HG02759 (cell line): ENCODE measurements at regions not wholly inside any gene's neighbourhood (a gene's known extent, or its start where the extent isn't known, plus 50 kb on each side); places are given as distances from the start of the nearest gene placed in this dataset.

ENCODE experiments used
- ATAC-seq: cut with Tn5 transposase; IDR thresholded peaks from one replicate; pipeline ENCODE4 v1.9.1; 2021; ENCODE audit warnings: mild to moderate bottlenecking, moderate library complexity; ENCODE audit not compliant: unreplicated experiment

- no peak for ATAC-seq
Observed at GRCh38 chr7:131117439-131117838, 210.2 kb upstream of the MKLN1 start.

- no peak for ATAC-seq
Observed at GRCh38 chr7:131119381-131119780, 208.3 kb upstream of the MKLN1 start.

- ATAC-seq: no peak
Observed at GRCh38 chr7:131122394-131122793, 205.3 kb upstream of the MKLN1 start.

- peak; percentile 90 for ATAC-seq
Observed at GRCh38 chr7:131124001-131124629, 203.6 kb upstream of the MKLN1 start.

- ATAC-seq: no peak
Observed at GRCh38 chr7:131124867-131125266, 202.8 kb upstream of the MKLN1 start.

- no peak for ATAC-seq
Observed at GRCh38 chr7:131130324-131130723, 197.4 kb upstream of the MKLN1 start.

- ATAC-seq: no peak
Observed at GRCh38 chr7:131131012-131131745, 196.5 kb upstream of the MKLN1 start.

- no peak for ATAC-seq
Observed at GRCh38 chr7:131131746-131132431, 195.8 kb upstream of the MKLN1 start.

- ATAC-seq: no peak
Observed at GRCh38 chr7:131139462-131139861, 188.2 kb upstream of the MKLN1 start.

GRCh38 chr7:131141443-131141967 lies 186.2 kb upstream of the MKLN1 start:
- ATAC-seq: no peak

- no peak for ATAC-seq
Observed at GRCh38 chr7:131143869-131144268, 183.8 kb upstream of the MKLN1 start.

GRCh38 chr7:131145026-131145425 lies 182.7 kb upstream of the MKLN1 start:
- ATAC-seq: no peak

- ATAC-seq: no peak
Observed at GRCh38 chr7:131145770-131146169, 181.9 kb upstream of the MKLN1 start.

- no peak for ATAC-seq
Observed at GRCh38 chr7:131147604-131148003, 180.1 kb upstream of the MKLN1 start.

GRCh38 chr7:131148258-131148657 lies 179.4 kb upstream of the MKLN1 start:
- no peak for ATAC-seq

GRCh38 chr7:131148708-131149428 lies 178.8 kb upstream of the MKLN1 start:
- ATAC-seq: no peak

- ATAC-seq: no peak
Observed at GRCh38 chr7:131149429-131149773, 178.3 kb upstream of the MKLN1 start.

GRCh38 chr7:131149840-131150239 lies 177.8 kb upstream of the MKLN1 start:
- no peak for ATAC-seq

- ATAC-seq: no peak
Observed at GRCh38 chr7:131151034-131151433, 176.6 kb upstream of the MKLN1 start.

- no peak for ATAC-seq
Observed at GRCh38 chr7:131152766-131153165, 174.9 kb upstream of the MKLN1 start.

- no peak for ATAC-seq
Observed at GRCh38 chr7:131154380-131154779, 173.3 kb upstream of the MKLN1 start.
